Brain microvascular endothelial cell (primary cell): ENCODE measurements at regions not wholly inside any gene's neighbourhood (a gene's known extent, or its start where the extent isn't known, plus 50 kb on each side); places are given as distances from the start of the nearest gene placed in this dataset.

ENCODE experiments used
- DNase-seq: peaks from one replicate; pipeline ENCODE4 v3.0.0-alpha.2; 2020
- H3K27ac ChIP-seq: fragments of 250-450 bp; sonication (Bioruptor Pico); 2 replicates; pipeline ENCODE4 v1.5.1; 2020; ENCODE audit warnings: mild to moderate bottlenecking, moderate library complexity
- H3K27me3 ChIP-seq: fragments of 250-450 bp; sonication (Bioruptor Pico); replicated peaks from 2 replicates; pipeline ENCODE4 v1.5.1; 2020; ENCODE audit warnings: mild to moderate bottlenecking
- H3K36me3 ChIP-seq: fragments of 250-450 bp; sonication (Bioruptor Pico); replicated peaks from 2 replicates; pipeline ENCODE4 v1.5.1; 2020; ENCODE audit warnings: mild to moderate bottlenecking
- H3K4me3 ChIP-seq: 2 replicates; pipeline ENCODE4 v1.5.1; 2011; ENCODE audit warnings: low read depth, mild to moderate bottlenecking, control low read depth, low read length, moderate library complexity
- in situ Hi-C: cut with HindIII; loops from 2 replicates; pipeline ENCODE4 v1.10.0; 2017; ENCODE audit warnings: low sequenced_read_pairs, low pct_ligation_motif_present
- TF ChIP-seq, protein P1 (sequence below): IDR thresholded peaks from 2 replicates; pipeline ENCODE4 v1.5.1; 2011; ENCODE audit warnings: low read depth, mild to moderate bottlenecking, moderate library complexity, low read length, control low read depth, inconsistent platforms; ENCODE audit errors: missing control alignments

DNA sequence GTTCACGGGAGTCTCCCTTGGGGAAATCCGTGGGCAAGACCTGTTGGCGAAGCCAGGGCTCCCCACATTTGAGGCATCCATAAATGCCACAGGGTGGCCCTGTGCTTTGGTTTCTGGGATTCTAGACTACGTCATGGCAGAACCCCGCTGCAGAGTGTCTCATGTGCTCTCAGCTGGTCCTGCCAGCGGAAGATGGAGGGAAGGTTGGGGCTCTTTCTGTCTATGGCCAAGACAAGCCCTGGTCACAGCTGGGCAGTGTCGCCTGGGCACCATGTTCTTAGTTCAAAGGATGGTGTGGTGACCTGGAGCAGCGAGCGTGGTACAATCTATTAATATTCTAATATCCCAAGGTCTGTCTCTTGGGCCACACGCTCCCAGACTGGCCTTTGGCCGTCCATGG, 511.7 kb downstream of the TBC1D22A start:
- no peaks in the 10 kb centered on the region for H3K27me3 ChIP-seq
- no peaks in the 10 kb centered on the region for H3K36me3 ChIP-seq
- no peak for DNase-seq
- no peak overlapping the region for H3K27ac ChIP-seq
- TF ChIP-seq, protein P1, sequence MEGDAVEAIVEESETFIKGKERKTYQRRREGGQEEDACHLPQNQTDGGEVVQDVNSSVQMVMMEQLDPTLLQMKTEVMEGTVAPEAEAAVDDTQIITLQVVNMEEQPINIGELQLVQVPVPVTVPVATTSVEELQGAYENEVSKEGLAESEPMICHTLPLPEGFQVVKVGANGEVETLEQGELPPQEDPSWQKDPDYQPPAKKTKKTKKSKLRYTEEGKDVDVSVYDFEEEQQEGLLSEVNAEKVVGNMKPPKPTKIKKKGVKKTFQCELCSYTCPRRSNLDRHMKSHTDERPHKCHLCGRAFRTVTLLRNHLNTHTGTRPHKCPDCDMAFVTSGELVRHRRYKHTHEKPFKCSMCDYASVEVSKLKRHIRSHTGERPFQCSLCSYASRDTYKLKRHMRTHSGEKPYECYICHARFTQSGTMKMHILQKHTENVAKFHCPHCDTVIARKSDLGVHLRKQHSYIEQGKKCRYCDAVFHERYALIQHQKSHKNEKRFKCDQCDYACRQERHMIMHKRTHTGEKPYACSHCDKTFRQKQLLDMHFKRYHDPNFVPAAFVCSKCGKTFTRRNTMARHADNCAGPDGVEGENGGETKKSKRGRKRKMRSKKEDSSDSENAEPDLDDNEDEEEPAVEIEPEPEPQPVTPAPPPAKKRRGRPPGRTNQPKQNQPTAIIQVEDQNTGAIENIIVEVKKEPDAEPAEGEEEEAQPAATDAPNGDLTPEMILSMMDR, result no peak
- no peak overlapping the region for H3K4me3 ChIP-seq
- in situ Hi-C loops, result no loop called here

DNA sequence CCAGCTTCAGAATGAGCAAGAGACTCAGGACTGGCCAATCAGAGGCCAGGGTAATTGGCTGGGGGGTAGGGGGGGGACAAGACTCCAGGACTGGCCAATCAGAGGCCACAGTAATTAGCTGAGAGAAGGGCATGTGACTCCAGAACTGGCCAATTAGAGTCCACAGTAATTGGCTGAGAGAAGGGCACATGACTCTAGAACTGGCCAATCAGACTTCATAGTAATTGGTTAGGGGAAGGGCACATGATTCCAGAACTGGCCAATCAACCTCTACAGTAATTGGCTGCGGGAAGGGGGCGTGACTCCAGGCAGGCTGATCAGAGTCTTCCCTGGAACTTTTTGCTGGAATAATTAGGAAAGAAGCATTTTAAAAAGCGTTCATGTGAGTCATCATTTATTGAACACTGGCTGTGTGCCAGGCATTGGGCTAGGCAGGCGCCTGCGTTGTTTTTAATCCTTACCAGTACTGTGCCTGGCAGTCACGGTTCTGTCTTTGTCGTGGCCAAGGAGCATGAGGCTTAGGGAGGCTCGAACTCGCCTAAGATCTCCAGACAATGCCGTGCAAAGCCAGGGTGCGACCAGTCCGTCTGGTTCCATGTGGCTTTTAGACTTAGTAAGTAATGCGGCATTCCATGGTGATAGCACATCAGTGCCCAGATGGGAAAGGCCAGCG, 508.1 kb downstream of the TBC1D22A start:
- Histone ChIP-seq H3K27me3 (no peaks in the 10 kb centered on the region), H3K4me3 (no peak overlapping the region), H3K27ac (no peak overlapping the region), H3K36me3 (no peaks in the 10 kb centered on the region)
- in situ Hi-C loops, result no loop called here
- DNase-seq, result no peak
- TF ChIP-seq, protein P1, result no peak

DNA sequence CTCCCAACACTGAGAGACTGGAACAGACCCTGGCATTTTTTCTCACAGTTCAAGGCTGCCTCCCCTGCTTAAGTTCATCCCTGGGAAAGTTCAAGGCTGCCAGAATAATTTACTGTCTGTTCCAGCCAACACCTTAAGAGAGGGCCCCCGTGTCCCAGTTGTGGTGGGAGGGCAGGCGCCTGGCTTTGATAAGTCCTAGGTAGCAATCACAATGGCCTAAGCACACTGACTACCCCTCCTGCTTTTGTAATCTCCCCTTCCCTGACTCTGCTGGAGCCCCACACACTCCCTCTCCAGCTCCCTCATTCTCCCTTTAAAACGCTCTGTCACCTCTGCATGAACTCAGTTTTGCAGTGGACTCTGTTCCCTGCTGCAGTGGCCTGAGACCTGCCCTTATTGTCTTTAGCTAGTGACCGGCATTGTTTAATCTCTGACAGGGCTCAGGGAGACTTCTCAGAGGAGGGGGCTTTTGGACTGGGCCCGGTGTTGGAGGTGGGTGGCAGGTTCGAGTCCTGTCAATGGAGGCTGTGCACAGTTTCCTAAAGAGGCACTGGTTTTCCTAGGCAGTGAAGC, 507.2 kb downstream of the TBC1D22A start:
- Histone ChIP-seq H3K27ac (no peak overlapping the region), H3K27me3 (no peaks in the 10 kb centered on the region), H3K4me3 (no peak overlapping the region), H3K36me3 (no peaks in the 10 kb centered on the region)
- in situ Hi-C loops, result no loop called here
- no peak for DNase-seq
- TF ChIP-seq, protein P1, result no peak

DNA sequence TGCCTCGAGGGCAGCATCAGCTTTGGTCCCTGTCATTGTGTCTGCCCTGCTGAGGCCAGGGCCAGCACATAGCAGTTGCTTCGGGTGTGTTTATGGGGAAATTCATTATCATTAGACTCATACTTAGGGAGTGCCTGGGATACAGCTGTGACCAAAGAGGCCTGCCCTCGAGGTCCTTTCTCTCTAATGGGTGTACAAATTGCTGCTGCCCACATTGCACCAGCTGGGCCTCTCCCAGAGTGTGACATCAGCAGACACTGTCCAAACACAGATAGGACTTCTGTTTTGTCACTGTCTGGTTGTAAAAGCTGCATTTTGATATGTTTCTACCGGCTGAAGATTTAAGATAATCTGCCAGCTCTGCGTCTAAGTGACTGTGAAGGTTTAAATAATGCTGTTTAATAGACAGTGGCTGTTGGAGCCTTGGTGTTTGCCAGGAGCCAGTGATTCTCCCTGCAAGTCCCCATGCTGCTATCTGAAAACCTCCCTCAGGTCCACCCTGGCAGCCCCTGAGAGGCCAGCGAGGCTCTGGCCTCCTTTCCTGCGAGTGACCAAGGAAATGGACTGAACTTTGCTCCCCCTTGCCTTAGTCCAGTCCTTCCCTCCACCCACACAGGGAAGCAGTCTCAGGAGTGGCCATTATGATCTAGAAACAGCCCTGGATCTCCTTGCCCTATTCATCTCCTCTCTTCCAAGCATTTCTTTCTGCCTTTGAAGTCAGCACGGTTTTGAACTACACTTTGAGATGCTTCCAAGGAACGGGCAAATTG, 505.2 kb downstream of the TBC1D22A start:
- in situ Hi-C loops, result no loop called here
- TF ChIP-seq, protein P1, result no peak
- no peak for DNase-seq
- Histone ChIP-seq H3K36me3 (no peaks in the 10 kb centered on the region), H3K27ac (no peak overlapping the region), H3K27me3 (no peaks in the 10 kb centered on the region), H3K4me3 (no peak overlapping the region)

DNA sequence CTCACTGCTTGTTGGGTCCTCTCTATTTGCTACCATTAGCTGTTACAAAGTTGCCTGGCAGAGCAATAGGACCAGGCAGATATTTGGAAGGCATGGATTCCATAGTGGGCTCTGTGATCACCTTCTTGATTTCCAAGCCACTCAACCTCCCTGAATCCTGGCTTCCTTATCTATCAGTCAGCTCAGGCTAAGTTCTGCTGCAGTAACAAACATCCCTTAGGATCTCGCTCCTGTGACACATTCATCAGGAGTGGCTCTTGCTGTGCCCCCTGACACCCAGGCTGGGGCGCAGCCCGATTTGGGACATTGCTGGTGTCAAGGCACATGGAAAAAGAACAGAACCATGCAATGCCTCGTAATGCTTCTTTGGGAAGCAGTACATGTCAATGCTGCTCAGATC, 503.9 kb downstream of the TBC1D22A start:
- no peak overlapping the region for H3K27ac ChIP-seq
- no peaks in the 10 kb centered on the region for H3K36me3 ChIP-seq
- H3K4me3 ChIP-seq, result no peak overlapping the region
- in situ Hi-C loops, result no loop called here
- TF ChIP-seq, protein P1, result no peak
- H3K27me3 ChIP-seq, result no peaks in the 10 kb centered on the region
- DNase-seq, result no peak
